Skin of body (tissue), 1 donor: ENCODE measurements at regions not wholly inside any gene's neighbourhood (a gene's known extent, or its start where the extent isn't known, plus 50 kb on each side); places are given as distances from the start of the nearest gene placed in this dataset.

Experiments used
- DNase-seq: peaks from one replicate; lab custom pipeline; 2025; lab: John Stamatoyannopoulos, UW

DNA sequence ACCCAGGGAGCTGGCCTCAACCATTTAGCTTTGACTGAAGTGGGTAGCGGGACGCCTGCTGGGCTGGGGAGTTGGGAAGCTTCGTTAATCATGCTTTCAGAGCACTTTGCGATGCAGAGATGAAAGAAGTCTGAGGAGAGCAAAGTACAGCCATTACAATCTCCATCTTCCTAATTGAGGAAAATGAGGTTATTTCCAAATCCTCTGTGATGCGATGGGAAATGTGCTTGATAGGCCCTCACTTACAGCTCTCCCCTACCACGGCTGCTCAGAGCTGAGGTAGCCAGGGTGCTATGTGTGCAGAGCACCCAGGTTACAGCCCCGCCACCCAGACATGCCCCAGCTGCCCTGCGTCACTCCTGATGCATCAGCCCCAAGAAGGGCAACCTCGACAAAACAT, 326.5 kb upstream of the KLHL29 start:
- no peak for DNase-seq

DNA sequence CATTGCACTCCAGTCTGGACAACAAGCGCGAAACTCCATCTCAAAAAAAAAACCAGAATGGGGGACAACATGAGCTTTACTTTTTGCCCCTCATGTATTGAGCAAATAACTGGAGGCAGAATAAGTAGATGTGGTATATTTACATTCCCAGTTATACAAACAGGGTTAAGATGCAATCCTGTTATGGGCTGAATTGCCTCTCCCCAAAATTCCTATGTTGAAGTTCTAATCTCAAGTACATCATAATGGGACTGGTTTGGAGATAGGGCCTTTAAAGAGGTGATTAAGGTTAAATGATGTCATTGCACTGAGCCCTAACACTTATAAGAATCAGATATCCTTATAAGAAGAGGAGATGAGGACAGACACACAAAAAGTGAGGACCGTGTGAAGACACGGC, 319.8 kb upstream of the KLHL29 start:
- no peak for DNase-seq

DNA sequence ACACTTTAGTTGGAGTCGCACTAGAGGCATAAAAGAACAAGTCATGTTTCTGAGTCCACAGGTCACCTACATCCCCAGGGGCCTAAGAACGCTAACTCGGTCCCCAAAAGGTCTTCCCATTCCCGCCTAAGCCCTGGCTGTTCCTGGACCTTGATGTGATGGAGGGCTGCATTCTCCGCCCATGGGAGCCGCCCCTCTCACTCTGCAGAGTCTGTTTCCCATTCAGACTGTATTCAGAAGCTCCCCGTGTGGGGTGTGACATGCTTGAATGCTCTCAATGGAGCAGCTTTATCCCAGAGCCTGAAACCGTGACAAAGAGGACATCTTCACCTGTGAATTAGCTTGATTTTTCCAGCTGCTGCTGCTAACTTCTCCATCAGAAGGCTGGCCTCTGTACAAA, 319.0 kb upstream of the KLHL29 start:
- no peak for DNase-seq

DNA sequence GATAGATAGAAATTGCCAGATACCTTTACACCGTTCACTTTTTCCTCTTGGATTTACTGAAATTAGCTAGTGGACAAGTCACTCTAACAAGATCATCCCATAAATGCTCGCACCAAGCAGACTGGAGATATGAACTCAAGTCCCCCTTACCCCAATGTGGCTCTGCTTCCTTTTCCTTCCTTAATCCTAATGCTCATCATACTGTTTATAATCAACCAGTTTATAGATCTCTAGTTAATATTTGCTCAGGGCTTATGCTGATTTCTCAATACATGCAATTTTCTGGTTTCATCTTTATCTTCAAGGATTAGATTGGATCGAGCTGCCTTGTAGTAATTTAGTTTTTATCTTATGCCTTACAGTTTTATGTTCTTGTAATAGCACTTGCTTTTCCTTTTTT, 318.3 kb upstream of the KLHL29 start:
- DNase-seq = no peak

DNA sequence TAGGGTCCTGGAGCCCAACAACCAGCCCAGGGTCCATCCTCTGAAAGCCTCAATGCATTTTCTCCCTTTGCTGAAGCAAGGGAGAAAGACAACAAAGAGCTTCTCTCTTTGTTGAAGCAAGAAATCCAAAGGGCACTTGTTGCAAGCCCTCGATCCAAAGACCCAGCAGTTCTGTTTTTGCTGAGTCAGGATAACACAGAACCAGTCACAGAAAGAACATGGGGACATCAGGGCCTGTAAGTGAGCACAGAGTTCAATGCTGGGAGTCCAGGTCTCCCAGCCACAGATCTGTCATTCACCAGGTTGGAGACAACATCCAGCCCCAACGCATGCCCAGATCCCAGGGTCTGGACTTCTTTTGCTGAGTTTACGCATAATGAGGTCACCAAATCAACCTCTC, 315.8 kb upstream of the KLHL29 start:
- no peak for DNase-seq

DNA sequence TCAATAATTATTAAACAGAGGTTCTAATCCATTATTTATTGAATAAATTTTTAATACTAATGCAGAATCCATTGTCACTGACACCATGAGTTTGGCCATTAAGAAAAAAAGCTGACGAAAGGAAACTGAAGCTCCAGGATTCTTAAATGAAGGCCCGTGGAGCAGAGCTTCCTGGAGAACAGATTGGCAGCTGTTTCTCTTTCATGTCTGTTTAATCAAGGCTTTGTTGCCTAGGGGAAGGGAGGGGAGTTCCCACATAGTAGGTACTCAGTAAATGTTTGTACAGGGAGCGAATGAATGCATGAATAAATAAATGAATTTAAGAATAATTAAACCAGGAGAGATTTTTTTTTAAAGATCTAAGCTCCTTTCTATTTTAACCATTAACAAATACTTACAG, 315.1 kb upstream of the KLHL29 start:
- no peak for DNase-seq

DNA sequence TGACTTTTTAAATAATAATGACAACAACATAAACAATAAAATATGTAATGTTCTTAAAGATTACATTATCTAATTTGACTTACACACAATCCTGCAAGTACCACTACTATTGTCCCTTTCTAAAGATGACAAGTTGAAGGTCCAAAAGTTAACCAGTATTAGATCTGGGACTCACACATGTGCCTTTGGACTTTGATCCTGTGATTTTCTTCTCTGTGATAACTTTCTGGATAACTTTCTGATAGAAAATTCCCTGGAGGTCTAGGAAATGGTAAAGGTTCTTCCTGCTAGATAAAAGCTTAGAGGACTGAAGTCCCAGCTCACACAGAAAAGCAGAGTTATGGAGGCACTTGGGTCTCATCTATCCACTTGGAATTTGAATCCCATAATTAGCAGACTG, 311.9 kb upstream of the KLHL29 start:
- DNase-seq = no peak

DNA sequence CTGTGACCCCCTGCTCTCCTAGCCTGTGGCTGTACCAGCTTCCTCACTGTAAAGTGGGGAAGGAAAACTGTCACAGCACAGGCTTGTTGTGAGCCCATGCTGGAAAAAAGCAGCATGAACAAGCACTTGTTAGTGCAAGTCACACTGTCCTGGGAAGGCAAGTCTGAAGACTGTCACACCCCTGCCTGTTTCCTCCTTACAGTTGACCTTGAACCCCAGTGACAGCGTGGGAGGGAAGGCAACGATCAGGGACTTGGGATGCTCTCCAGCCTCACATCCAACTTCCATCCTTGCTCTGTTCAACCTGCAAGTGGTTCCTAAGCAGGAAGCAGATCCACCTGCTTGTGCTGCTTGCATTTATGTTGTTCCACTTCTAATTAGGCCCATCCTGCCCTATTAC, 311.3 kb upstream of the KLHL29 start:
- DNase-seq = no peak

DNA sequence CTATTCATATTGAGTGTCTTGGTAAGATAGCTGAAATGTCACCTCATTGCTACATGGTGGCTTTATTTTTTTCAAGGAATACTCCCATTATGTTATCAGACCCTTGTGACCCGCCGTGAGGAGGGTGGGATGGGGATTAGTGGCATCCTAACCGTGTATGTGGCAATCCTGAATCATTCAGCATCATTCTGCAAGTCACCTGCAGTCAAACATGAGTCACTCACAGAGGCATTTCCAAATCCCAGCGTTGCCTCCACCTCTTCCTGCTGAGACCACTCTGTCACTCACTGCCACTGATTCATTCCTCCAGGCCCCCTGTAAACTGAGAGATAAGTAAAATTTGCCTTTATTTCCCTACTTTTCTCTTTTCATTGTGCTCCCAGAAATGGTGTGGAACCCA, 307.4 kb upstream of the KLHL29 start:
- no peak for DNase-seq

DNA sequence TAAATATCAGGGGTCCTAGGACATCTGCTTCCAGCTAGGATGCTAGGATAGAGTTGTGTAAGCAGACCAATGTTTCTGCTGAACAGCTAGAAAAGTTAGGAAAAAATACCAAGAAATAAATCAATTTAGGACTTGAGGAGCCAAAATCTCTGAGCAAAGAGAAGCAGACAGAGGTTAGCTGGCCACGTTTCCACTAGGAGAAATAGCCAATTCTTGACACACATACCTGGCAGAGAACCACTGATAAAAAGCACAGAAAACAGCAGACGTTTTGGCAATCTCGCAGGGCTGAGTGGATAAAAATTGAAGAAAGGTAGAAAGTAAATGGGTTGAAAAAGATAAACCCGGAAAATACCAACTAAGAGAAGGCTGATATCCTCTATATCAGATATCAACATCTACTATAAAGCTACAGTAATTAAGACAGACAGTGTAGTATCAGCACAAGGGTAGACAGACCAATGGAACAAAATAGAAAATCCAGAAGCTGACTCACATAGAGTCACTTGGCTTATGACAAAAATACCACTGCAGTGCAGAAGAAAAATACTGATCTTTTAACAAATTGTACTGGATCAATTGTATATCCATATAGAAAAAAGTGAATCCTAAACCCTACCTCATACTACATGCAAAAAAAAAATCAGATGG, 306.1 kb upstream of the KLHL29 start:
- peak; percentile 56 for DNase-seq

DNA sequence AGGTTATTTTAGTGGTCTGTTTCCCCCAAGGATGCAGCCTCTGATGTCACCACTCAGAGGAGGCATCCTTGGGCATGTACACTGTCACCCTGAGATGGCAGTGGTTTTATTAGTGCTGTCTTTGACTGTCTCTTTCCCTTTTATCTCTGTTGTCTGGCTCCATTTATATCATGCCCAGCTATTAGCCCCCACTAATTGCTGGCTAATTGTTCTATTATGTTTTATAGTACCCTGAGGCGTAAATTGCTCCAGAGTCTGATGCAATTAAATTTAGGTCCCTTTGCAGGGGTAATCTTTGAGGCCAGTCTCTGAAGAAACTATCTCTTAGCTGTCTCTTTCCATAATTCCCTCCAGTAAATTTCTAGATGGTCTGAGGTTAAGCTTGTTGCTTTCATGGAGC, 301.0 kb upstream of the KLHL29 start:
- no peak for DNase-seq

DNA sequence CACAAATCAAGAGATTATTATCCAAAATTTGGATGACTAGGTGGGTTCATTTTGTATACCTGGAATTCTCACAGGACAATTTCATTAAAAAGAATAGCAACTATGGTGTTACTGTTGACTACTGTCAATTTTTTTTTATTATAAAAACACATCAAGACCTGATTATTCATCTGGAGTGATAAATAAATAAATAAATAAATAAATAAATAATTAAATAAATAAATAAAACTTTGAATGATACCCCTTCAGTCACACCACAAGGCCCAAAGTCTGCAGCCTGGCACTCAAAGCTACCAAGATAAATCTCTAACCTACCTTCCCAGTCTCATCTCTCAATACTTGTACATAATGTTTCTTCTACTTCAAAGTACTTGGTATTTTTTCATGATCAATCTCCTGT, 294.0 kb upstream of the KLHL29 start:
- no peak for DNase-seq

DNA sequence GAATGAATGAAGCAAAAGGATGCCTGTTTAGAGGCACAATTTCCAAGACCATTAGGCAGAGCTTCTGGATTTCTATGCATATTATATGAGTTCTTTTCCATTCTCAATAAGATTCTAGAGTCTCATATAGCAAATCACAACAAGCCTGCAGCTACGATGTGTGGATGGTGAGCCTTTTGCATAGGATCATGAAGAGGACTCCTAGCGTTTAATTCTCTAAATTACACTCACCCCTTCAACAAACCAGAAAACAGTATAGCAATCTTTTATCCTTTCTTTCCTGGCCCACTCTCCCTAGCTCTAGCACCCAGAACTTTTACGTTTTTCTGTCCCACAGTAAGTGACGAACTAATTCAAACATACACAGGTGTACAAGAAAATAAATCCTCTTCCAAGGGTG, 293.1 kb upstream of the KLHL29 start:
- no peak for DNase-seq

DNA sequence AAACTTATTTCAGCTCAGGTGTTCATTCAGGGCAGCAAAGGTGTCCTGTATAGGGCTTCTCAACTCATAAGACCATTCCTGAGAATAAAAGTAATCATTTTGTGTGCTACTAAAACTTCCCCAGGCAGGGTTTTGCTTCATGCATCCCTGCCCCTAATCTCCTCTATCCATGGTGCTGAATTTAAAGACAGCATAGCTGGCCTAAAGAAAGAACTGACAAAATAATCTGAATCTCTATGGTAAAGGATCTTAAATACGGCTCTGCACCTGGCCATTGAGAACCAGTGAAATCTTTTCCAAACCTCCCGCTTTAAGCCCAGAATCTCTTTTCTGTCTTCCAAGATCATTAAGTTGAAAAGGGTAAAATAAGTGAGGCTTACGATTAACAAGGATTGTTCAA, 292.1 kb upstream of the KLHL29 start:
- no peak for DNase-seq

DNA sequence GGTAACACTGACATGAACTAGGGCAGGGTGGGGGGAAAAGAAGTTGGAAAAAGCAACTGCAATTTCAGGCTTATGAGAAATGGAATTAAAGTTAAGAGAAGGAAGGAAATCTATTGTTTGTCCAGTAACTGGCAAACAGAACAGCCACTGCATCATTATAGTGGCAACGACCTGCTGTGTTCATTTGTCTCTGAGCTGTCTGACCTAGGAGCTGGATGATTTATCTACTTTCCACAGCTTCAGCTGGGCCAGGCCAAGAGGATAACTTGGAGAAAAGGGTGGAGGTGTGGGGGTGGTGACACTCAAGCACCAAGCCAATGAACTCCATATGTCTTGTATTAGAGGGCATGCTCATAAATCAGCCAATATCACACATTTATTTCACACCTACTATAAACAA, 291.5 kb upstream of the KLHL29 start:
- no peak for DNase-seq

DNA sequence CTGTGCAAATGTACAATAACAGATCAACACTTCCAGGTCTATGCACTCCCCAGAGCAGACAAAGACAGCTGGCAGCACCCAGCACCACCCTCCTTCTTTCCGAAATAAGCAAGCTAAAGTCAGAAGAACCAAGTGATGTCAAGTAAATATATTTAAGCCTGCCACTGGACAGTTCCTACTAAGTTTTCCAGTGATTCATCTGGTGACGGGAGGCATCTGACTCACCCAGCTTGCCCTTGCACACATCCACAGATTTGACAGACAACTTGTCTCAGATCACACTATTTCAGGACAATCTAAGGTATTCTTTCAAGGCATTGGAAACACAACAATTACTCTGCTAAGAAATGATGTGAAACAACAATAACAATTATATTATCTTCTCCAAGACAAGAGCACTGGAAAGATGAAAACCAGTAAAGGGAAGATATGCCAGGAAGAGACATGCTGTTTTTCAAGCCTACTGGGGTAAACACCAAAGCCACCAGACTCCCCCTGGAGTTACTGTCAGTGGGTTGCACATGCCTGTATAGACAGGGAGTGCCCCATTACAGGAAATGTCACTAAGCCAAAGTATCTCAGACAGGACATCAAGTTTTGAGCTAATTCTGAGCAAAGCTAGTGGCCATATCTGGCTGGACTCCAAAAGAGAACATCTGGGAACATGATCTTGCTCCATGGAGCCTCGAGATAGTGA, 287.9 kb upstream of the KLHL29 start:
- DNase-seq = no peak

DNA sequence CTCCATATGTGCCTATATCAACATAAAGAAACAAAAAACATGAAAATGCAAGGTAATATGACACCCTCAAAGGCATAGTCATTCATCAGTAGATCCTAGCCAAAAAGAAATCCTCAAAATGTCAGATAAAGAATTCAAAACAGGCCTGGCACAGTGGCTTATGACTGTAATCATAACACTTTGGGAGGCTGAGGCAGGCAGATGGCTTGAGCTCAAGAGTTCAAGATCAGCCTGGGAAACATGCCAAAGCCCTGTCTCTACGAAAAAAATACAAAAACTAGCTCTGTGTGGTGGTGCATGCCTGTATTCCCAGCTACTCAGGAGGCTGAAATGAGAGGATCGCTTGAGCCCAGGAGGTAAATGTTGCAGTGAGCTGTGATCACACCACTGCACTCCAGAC, 284.6 kb upstream of the KLHL29 start:
- DNase-seq = no peak

DNA sequence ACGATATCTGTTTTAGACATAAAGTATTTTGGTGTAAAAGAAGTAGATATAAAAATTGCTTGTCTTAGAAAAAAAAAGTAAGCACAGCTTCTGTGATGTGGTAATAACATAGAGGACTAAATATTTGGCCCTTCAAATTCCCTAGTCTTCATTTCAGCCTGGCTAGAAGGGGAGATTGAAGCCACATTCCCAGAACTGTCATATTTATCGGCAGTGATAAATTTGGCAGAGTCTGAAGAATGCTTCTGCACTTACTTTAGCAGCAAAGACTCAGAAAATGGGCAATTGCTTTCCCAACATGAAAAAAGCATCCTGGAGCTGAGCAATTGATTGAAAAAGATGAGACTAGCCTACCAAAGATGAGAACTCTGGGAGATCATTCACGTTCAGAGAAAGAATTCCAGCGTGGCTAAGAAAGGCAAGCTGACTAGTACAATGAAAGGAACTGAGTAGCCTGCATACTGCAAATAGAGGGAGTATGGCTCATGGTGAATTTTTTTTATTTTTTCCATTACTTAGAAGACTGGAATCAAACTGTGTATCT, 278.7 kb upstream of the KLHL29 start:
- DNase-seq = peak; percentile 31

DNA sequence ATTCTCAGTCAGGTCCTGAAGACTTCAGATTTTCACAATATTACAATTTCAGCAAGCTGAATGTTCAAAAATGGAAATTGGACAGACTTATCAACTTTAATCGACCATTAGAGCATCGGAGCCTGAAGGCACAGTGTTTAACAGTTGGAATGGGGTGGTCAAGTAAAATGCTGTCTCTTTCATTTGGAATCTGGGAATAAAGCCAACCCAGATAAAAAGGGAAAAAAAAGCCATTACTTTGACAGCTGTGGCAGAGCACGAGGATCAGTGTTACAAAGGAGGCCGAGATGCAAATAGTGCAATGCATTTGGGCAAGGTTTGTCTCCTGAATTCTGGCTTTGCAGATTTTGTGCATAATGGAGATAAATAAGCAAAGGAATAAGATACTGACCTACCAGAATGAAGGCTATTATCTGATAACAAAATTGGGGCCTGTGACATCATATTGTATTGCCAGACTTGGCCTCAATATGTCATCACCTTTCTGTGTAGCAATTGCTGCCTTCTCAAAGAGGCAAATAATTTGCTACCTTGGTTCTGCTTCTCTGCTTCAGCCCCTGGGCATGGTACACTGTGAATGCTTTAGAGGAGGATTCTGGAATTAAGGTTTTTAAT, 277.5 kb upstream of the KLHL29 start:
- DNase-seq = no peak

DNA sequence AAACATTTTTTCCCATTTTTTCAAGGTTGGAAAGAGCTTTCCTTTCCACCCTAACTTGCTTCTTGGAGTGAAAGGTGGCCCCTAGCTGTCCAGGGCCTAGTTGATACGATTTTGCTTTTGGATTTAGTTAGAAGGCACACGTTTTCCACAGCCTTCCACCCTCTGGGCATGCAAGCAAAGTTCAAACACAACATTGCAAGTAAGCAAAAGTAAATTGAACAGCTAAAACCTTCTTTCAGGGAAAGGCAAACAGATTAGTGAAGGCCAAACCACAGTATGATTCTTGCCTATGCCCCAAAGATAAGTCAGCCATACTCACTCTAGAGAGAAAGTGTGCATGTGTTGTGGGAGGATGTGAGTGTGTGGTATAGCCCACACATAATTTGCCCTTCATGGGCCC, 273.7 kb upstream of the KLHL29 start:
- no peak for DNase-seq

DNA sequence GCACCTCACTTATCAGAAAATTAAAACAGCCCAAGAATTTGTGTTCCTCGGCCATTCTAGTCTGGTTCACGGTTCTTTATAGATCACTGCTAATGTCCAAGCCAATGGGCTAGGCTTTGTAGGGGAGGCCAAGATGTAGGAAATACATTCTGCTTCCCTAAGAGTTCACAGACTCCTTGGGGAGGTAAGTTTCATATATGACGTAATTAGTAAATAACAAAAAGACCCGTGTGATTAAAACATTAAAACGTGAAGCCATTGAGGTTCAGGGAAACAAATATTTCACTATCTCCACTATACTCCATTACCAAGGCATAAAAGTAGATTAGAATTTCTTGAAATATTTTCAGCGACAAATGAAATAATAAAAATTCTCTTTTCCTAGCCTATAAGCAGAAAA, 272.5 kb upstream of the KLHL29 start:
- no peak for DNase-seq

DNA sequence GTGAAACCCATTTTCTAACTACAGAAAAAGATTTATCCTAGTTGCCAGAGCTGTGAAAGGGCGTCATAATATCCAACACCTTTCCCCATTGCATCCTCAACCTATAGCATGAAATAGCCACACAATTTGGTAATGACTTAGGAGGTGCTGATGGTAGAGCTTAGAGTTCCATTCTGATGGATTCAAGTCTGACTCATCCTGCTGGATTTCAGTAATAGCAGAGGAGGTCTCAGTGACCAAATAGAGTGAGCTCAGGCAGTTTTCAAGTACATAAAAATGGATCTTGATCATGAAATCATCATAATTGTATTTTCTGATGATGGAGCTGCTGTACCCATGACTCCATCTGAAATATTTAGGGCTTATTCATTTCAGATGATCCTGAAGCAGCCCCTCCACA, 270.7 kb upstream of the KLHL29 start:
- DNase-seq = no peak

DNA sequence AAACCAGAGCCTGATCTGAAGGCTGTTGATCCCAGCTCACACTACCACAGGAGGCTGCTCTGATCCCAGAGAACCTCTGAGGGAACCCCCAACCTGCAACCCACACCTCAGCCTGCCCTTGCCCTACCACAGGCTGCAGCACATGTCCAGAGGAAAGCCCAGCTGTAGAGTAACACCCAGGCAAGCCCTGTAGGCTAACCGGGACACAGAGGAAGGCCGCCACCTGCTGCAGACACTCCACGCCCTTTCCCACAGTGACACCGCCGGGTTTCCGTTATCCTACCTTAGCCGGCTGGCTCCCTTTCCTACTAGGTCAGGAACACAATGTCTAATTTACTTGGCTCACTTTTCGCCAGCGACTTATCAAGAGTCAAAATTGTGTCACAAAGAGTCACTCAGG, 266.7 kb upstream of the KLHL29 start:
- no peak for DNase-seq
